Tibial nerve (tissue), 4 donors: ENCODE measurements at regions not wholly inside any gene's neighbourhood (a gene's known extent, or its start where the extent isn't known, plus 50 kb on each side); places are given as distances from the start of the nearest gene placed in this dataset.

Source experiments
- DNase-seq, 2 donors: peaks; one replicate each; pipeline ENCODE4 v3.0.0-alpha.2; 2019; ENCODE audit warnings: low spot score in 2 of 2
- H3K27ac ChIP-seq, 4 donors: fragments of 200-600 bp; sonication (generic) in 3 of 4; one replicate each; pipeline ENCODE4 v1.5.1; 2017 to 2019; ENCODE audit warnings: mild to moderate bottlenecking in 1 of 4
- H3K27me3 ChIP-seq, 2 donors: fragments of 200-600 bp; sonication (generic) in 1 of 2; one replicate each; pipeline versions ENCODE4 v1.5.1 to v1.6.0; 2017 to 2019
- H3K36me3 ChIP-seq, 3 donors: fragments of 200-600 bp; sonication (generic); one replicate each; pipeline ENCODE4 v1.5.1; 2018 to 2019
- H3K4me1 ChIP-seq, 4 donors: fragments of 200-600 bp; sonication (generic) in 3 of 4; one replicate each; pipeline ENCODE4 v1.5.1; 2017 to 2019
- H3K4me3 ChIP-seq, 4 donors: fragments of 200-600 bp; sonication (generic) in 3 of 4; one replicate each; pipeline ENCODE4 v1.5.1; 2017 to 2019; ENCODE audit warnings: mild to moderate bottlenecking in 1 of 4, moderate library complexity in 1 of 4
- H3K9me3 ChIP-seq, 4 donors: fragments of 200-600 bp; sonication (generic) in 3 of 4; one replicate each; pipeline ENCODE4 v1.5.1; 2017 to 2019
- EP300 ChIP-seq, 2 donors: sonication (generic); formaldehyde crosslinking; IDR thresholded peaks; one replicate each; pipeline ENCODE4 v1.6.1; 2017; ENCODE audit warnings: antibody characterized with exemption in 2 of 2, mild to moderate bottlenecking in 1 of 2
- POLR2A ChIP-seq, 2 donors: fragments of 450-650 bp; IDR thresholded peaks; one replicate each; pipeline ENCODE4 v1.6.1; 2017; ENCODE audit warnings: antibody characterized with exemption in 2 of 2, mild to moderate bottlenecking in 2 of 2, moderate library complexity in 2 of 2
- WGBS, 2 donors: methylation state at CpG; one replicate each; pipeline ENCODE4 v1.1.5; 2018; 5-methylcytosine and 5-hydroxymethylcytosine counted together
- TF ChIP-seq, protein P1 (sequence below), 5 experiments: fragments of 200-600 bp in 3 of 5; fragments of 450-650 bp in 2 of 5; sonication (generic) in 3 of 5; IDR thresholded peaks; one replicate each; pipeline ENCODE4 v1.5.1; 2016 to 2019; ENCODE audit warnings: antibody characterized with exemption in 5 of 5, mild to moderate bottlenecking in 3 of 5, moderate library complexity in 2 of 5

DNA sequence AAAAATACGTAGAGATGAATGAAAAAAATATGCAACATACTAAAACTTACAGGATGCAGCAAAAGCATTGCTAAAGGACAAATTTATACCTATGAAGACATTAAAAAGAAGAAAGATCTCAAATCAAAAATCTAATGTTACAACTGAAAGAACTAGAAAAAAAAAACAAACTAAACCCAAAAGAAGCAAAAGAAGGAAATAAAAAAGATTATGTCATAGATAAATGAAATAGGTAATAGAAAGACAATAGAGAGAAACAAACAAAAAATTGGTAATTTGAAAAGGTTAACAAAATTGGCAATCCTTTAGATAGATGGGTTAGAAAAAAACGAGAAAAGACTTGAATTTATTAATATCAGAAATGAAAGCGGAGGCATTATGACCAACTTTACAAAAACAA, 1000.2 kb downstream of the TLE4 start:
- no peaks in the 10 kb centered on the region for H3K36me3 ChIP-seq
- no peak overlapping the region for H3K27ac ChIP-seq
- no peaks in the 10 kb centered on the region for H3K27me3 ChIP-seq
- H3K9me3 ChIP-seq, result peaks cover 0 to 33% (median 13%) of the 10 kb centered on the region in 4 donors
- no peak overlapping the region for H3K4me3 ChIP-seq
- DNase-seq, result no peak
- H3K4me1 ChIP-seq, result no peaks in the 10 kb centered on the region
- TF ChIP-seq POLR2A (IDR thresholded peaks at IDR 0.05), result no peak
- TF ChIP-seq EP300 (IDR thresholded peaks at IDR 0.05), result no peak
- TF ChIP-seq, protein P1, sequence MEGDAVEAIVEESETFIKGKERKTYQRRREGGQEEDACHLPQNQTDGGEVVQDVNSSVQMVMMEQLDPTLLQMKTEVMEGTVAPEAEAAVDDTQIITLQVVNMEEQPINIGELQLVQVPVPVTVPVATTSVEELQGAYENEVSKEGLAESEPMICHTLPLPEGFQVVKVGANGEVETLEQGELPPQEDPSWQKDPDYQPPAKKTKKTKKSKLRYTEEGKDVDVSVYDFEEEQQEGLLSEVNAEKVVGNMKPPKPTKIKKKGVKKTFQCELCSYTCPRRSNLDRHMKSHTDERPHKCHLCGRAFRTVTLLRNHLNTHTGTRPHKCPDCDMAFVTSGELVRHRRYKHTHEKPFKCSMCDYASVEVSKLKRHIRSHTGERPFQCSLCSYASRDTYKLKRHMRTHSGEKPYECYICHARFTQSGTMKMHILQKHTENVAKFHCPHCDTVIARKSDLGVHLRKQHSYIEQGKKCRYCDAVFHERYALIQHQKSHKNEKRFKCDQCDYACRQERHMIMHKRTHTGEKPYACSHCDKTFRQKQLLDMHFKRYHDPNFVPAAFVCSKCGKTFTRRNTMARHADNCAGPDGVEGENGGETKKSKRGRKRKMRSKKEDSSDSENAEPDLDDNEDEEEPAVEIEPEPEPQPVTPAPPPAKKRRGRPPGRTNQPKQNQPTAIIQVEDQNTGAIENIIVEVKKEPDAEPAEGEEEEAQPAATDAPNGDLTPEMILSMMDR (IDR thresholded peaks at IDR 0.05), result no peak
- WGBS, 2 donors, result 78 to 80% methylated on average over 3 of the region's 3 CpGs

DNA sequence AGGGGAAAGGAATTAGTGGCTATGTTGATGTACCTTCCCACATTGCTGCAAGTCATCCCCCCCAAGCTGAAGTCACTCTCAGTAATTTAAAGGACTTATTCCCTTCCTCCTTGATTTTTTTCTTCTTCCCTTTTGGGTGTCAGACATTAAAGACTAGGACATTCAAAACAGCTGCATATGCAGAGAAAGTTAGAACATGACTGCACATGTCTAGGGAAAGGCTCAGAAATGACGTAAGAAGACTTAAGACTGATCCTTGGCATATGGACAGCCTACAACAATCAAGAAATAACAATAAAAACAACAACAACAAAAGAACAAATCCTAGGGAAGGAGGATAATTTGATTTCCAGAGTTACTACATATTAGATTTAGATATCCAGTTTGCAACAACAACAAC, 997.5 kb downstream of the TLE4 start:
- WGBS, 2 donors, result 83 to 88% methylated on average over 1 of the region's 1 CpG
- TF ChIP-seq, protein P1 (IDR thresholded peaks at IDR 0.05), result no peak
- TF ChIP-seq EP300 (IDR thresholded peaks at IDR 0.05), result no peak
- no peak for TF ChIP-seq POLR2A (IDR thresholded peaks at IDR 0.05)
- no peak overlapping the region for H3K4me3 ChIP-seq
- no peak for DNase-seq
- H3K36me3 ChIP-seq, result no peaks in the 10 kb centered on the region
- H3K4me1 ChIP-seq, result no peaks in the 10 kb centered on the region
- no peaks in the 10 kb centered on the region for H3K27me3 ChIP-seq
- H3K27ac ChIP-seq, result no peak overlapping the region
- peaks cover 0 to 33% (median 13%) of the 10 kb centered on the region in 4 donors for H3K9me3 ChIP-seq

DNA sequence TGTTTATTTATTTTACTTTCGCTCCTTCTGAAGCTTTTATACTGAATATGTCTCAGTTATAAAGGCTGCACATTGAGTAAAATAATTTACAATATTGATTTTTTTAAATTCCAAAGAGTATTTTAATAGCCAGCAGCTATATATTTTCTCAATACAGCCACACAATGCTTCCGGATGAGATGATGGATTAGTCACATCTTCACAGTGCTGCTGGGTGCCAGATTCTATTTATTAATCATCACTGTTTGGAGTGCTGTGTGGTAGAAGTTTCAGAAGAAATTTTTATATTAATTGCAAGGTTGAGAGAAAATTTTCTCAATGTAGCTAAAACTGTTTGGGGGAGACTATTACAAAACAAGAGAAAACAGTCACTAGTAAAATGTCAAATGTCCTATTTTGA, 989.8 kb downstream of the TLE4 start:
- TF ChIP-seq, protein P1 (IDR thresholded peaks at IDR 0.05), result no peak
- TF ChIP-seq POLR2A (IDR thresholded peaks at IDR 0.05) (no peak), EP300 (IDR thresholded peaks at IDR 0.05) (no peak)
- H3K4me1 ChIP-seq, result no peaks in the 10 kb centered on the region

DNA sequence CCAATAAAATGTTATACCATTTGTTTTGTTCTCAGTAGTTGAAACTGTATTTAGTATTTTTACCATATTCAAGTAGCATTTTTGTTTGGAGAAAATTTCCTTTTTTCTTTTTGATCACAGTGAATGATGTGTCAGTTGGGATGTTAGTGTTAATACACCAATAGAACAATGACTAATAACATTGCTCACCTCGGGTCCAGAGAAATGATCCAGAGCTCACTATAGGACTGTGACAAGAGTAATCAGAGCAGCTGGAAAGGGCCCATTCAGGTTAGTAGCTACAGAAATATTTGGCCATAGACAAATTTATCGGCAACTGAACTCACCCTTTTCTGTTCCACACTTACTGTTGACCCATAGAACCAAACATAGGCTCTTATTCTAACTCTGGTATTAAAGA, 989.2 kb downstream of the TLE4 start:
- Histone ChIP-seq H3K27me3 (no peaks in the 10 kb centered on the region), H3K4me1 (no peaks in the 10 kb centered on the region), H3K27ac (no peak overlapping the region), H3K4me3 (no peak overlapping the region), H3K9me3 (no peaks in the 10 kb centered on the region), H3K36me3 (no peaks in the 10 kb centered on the region)
- 90 to 94% methylated on average over 2 of the region's 2 CpGs for WGBS, 2 donors
- DNase-seq, result no peak
- TF ChIP-seq EP300 (IDR thresholded peaks at IDR 0.05), result no peak
- no peak for TF ChIP-seq POLR2A (IDR thresholded peaks at IDR 0.05)
- TF ChIP-seq, protein P1 (IDR thresholded peaks at IDR 0.05), result no peak

More for the DNA sequence above, 989.8 kb downstream of the TLE4 start:
- Histone ChIP-seq H3K27me3 (no peaks in the 10 kb centered on the region), H3K4me3 (no peak overlapping the region), H3K36me3 (no peaks in the 10 kb centered on the region), H3K27ac (no peak overlapping the region), H3K9me3 (no peaks in the 10 kb centered on the region)
- 64 to 69% methylated on average over 2 of the region's 2 CpGs for WGBS, 2 donors
- no peak for DNase-seq

DNA sequence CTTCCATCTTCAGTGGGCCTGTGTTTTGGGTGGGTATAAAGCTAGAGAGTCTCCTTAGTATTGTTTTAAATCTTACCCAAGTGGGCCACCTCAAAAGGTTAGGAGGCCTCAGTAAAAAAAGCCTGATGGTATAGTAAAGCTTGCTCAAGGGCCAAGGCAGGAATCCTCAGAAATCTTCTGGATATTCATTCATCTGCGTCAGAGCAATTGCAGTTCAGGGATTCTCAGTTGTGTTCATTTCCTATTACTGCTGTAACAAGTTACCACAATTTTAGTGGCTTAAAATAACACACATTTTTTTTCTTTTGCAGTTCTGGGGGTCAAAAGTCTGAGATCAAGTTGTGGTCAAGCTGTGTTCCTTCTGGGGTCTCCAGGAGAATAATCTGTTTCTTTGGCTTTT, 985.5 kb downstream of the TLE4 start:
- H3K4me3 ChIP-seq, result no peak overlapping the region
- no peaks in the 10 kb centered on the region for H3K27me3 ChIP-seq
- no peaks in the 10 kb centered on the region for H3K36me3 ChIP-seq
- DNase-seq, result no peak
- TF ChIP-seq, protein P1 (IDR thresholded peaks at IDR 0.05), result no peak
- TF ChIP-seq EP300 (IDR thresholded peaks at IDR 0.05), result no peak
- TF ChIP-seq POLR2A (IDR thresholded peaks at IDR 0.05), result no peak
- H3K9me3 ChIP-seq, result no peaks in the 10 kb centered on the region
- H3K27ac ChIP-seq, result no peak overlapping the region
- 88 to 93% methylated on average over 1 of the region's 1 CpG for WGBS, 2 donors
- peaks cover 0 to 6% (median 0%) of the 10 kb centered on the region in 4 donors for H3K4me1 ChIP-seq
